HG02852 (cell line): ENCODE measurements at regions not wholly inside any gene's neighbourhood (a gene's known extent, or its start where the extent isn't known, plus 50 kb on each side); places are given as distances from the start of the nearest gene placed in this dataset.

ENCODE experiments used
- ATAC-seq: cut with Tn5 transposase; IDR thresholded peaks from one replicate; pipeline ENCODE4 v1.9.1; 2021; ENCODE audit warnings: mild to moderate bottlenecking, moderate library complexity; ENCODE audit not compliant: unreplicated experiment

DNA sequence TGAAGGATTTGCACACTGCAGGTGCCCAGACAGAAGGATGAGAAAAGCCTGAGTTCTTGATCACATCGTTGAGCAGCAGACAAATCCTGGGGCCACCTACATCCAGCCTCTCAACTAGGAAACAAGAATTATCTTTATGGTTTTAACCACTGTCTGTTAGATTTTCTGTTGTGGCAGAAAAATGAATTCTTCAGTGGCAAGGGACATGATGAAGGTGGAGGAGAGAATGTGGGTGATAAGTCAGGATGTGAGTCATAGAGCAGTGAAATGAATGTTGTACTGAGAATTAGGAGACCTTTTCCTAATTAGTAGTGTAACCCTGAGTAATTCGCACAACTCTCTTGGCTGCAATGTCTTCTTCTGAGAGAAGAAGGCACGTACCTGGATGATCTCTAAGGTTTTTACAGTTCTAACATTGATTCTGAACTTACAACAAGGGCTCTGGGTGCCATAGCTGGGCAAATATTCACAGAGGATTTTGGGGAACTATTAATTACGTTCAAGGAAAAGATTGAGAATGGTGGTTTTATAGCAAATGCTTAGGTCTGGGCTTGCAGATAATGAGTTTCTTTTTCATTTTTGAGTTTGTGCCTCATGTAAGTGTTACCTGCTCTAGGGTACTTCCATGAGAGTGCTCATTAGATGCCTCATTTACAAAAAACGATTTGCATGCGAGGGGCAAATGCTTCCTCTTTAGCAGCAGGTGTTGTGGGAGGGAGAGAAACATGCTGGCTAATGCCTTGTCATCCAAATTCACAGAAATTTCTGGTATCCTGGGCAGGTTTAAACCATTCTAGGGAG is 111.0 kb upstream of the KL start:
- ATAC-seq, result peak; percentile 84

DNA sequence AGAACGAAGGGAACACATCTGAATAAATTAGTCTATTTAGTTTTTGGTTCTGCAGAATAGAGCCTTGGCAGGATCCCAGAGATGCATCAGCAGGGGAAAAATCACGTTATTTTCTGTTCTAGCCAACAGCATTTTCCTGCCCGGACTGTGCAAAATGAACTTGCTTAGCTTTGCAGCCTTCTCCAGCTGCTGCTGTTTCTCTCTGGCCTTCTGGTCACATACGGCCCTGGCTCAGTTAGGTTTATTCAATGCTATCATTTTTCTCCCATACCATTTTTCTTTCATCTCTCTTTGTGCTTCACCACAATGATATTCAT is 110.4 kb upstream of the KL start:
- peak; percentile 15 for ATAC-seq

DNA sequence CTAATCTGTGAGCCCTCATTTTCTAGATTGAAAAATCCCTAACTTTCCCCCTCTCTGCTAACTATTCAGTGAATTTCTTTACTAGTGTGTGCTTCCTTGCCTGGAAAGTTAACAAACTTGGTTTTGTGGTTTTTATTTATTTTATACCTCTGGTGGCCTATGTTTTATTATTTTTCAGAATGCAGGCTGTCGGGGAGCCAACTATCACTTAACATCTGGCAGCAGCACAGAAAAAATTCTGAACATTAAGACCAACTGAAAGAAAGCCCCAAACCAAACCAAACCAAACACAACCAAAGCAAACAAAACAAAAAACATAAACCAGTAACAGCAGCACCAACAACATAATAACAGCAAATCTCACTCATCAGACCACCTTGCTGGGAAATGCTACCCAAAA is 109.0 kb upstream of the KL start:
- no peak for ATAC-seq

DNA sequence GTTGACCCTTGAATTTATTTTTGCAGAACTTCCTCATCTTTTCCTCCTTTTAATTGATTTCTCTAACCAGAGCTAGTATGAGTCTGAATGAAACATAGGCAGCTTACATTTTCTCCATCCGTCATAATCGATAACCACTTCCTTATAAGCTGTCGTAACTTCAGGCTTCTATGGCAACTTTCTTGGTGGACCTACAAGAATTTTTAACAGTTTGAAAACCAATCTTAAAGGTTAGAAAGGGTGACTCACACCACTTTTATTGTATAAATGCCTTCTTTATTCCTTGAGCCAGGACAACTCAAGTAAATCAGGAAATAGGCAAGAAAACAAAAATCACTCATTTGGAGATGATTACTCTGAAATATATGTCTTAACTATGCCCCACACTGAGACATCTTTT is 105.7 kb upstream of the KL start:
- ATAC-seq, result no peak

DNA sequence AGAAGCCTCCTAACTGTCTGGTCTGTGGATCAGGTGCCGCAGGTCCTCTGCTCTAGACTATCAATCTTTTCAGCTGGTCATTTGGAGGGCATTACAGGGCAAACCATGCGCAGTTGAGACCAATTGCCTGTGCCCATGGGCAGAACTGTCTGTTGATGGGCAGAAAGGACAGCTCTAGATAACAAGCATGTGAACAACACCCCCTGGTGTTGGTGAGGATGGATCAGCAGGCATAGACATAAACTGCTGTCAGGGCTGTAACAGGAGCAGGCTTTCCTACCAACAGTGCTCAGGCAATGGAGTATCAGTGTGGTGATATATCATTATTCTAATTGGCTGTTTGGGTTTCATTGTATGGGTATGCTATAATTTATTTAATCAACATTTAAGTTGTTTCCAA is 104.7 kb upstream of the KL start:
- peak; percentile 72 for ATAC-seq

DNA sequence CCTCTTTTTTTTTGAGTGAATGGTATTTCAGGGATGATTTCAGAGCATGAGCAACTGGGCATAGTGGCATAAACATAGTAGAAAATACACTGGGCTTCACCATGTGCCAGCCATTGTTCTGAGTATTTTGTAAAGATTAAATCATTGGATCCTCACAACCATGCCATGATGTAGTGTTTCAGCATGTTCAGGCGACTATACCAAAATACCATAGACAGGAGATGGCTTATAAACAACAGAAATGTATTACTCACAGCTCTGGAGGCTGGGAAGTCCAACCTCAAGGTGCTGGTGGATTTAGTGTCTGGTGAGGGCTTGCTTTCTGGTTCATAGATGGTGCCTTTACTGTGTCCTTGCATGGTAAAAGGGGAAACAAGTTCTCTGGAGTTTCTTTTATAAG is 101.5 kb upstream of the KL start:
- no peak for ATAC-seq

DNA sequence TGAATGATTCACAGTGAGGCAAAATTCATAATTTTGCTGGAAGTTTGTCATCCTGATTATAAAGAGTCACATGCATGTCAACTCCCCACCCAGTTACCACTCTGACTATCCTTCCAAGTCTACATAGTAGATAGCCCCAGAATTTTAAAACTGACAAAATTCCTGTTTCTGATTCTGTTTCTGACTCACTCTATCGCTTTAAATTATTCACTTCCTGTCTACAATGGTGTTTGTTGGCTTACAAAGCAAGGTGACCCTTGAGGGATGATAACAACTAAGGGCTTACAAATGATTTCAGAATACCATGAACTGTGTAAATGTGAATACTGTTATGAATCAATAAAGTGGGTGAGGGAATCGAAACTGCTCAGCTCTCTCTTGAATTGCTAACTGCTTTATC is 98.7 kb upstream of the KL start:
- ATAC-seq, result no peak

DNA sequence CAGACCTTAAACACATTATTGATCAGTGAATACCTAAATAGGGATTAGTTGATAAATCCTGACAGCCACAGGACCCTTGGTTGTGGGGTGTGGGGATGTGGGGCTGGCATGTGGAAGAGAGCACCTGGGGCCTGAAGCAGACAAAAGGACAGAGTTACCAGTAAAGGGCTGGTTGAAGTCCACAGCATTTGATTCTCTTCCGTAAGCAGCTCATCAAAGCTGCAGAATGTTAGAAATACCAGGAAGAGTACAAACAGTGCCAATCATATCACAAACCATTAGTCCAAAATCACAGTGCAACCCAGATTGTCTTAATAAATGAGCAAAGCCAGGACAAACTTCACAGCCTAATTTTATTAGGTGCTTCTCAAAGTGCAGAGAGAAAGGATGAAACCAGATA is 92.5 kb upstream of the KL start:
- ATAC-seq, result no peak

DNA sequence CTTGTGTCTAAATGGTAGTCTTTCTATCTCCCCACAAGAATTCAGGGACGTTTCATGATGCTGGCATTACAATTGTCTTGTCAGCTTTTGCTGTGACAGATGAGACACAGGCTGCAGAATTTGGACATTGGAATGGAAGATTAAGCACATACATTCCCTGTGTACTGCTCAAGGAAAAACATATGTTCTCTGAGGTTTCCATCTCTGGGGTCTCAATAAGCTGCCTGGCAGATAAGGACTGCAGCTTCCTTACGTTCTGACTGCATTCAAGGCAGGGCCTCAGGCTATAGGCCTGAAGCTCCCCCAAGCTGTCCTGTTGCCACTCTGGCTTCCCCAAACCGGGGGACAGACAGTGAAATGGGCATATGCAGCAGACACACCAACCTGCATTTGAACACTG is 91.3 kb upstream of the KL start:
- ATAC-seq, result no peak

DNA sequence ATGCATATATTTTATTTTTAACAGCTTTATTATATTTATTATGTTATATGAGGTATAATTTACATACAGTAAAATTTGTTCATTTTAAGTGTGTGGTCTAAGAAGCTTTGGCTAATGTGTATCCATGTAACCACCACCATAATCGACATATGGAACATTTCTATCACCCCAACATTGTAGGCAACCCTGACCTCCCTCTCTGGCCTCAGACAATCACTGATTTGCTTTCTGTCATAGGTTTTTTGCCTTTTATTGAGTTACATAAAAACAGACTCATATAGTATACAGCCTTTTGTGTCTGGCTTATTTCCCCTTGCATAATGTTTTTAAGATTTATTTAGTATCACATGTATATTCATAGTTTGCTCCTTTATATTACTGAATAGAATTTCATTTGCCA is 90.7 kb upstream of the KL start:
- ATAC-seq, result no peak

DNA sequence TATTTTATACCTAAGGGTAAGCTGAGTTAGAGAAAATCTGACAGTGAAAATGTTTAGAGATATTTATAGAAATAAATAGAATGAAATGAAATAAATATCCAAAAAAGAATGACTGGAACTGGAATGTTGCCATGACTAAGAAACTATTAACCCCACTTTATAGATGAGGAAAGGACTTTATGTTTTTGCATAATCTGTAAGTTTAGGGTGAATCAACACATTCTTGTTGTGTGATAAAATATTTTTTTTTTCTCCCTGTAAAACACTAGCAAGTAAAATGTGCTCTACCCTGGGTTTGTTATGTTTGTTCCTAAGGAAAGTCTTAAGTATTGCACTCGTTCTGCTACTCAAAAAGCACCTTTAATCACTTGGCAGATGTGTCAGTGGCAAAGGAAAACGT is 83.8 kb upstream of the KL start:
- ATAC-seq, result no peak

DNA sequence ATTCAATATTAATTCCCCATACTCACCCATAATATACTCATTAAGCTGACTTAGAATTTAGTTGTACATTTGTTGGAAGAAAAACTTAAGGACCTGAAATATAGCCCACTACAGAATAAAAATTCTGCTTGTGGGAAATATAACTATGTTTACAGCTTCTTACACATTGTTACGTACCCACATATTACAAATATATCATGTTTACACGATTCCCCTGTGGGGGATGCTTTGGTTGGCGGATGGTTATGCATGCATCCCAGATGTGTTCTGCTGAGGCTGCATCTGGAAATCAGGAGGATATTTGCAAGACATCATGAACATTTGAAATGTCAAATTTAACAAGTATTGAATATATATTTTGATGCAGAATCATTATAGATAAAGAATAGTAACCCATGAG is 79.5 kb upstream of the KL start:
- no peak for ATAC-seq

DNA sequence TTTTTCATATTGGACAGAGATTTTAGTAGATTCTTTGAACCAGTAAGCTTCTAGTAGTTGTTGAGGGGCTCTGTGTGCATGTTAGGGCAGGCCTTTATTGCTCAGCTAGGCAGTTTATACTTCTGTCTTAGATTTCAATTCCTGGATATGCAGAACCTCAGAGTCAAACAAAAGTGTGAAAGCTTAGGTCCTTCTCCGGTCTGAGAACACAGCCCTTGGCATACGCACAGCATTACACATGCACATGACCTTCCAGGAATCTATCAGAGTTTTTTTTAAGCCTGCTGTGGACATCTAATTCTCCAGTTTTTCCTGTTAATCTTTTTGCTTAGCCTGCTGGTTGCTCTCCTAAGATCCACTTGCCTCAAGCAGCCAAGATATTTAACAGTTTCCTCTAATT is 77.9 kb upstream of the KL start:
- ATAC-seq, result no peak

DNA sequence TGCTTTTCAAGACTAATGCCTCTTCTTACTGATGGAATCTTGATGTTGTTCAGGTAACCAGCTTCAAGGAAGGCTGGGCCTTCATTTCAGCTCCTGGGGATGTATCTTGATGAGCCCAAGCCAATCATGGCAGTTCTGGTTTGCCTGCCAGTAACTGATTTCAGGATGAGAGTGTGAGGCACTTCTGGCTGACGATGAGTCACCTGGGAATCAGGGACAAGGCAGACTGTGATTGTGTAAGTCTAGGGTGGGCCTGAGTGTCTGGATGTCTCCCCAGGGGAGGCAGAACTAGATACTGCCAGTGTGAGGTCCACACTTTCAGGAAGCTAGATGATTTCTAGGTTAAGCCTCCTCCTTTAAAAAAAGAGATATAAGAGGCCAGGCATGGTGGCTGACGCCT is 77.3 kb upstream of the KL start:
- ATAC-seq, result no peak

DNA sequence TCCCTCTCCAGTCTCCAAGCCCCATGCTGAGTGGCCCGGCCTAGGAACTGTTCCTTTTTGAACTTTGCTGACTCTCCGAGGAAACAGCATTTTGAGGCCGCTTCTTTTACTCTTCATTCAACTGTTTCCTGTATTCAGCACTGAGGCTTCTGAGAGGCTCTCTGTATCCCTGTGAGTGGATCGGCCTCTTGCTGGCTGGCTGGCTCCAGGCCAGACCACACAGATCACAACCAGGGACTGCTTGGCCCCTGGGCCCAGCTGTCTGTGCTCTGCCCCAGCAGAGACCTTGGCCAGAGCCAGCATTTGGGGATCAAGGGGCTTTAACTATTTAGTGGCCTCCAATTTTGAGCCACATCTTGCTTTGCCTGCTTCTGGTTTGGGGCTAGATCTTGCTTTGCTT is 75.6 kb upstream of the KL start:
- ATAC-seq, result peak; percentile 54

DNA sequence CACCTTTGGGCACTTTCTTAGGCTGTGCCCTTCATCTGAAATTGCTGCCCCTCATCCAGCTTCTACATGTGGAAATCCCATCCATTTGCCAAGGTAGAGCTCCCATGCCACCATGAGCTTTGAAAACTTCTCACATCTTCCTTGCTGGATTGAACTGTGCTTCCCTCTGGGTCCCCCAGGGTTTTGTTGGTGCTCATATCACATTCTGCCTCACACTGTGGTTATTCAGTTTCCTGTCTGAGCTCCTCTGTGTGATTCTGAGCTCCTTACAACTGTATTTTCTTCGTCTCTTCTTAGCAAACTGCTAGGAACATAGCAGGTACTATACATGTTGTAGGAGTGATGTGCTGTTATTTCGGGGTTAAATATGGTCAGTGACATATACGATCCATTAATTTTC is 74.9 kb upstream of the KL start:
- ATAC-seq, result no peak

DNA sequence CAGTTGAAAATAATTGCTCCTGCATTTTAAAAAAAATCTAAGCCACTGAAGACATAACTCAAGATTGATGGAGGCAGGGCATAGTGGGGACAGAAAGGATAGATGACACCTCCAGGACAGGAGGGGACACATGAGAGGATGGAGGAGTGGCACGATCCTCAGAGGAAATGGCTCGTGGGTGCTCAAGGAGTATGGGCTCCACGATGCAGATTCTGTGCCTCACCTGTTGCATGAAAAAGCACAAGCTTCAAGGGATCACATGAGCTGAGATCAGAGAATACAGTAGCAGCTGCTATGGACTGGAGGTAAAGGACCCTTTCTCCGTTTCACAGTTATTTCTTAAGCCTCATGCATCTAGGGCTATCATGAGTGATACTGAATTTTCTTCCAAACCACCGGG is 69.7 kb upstream of the KL start:
- no peak for ATAC-seq

DNA sequence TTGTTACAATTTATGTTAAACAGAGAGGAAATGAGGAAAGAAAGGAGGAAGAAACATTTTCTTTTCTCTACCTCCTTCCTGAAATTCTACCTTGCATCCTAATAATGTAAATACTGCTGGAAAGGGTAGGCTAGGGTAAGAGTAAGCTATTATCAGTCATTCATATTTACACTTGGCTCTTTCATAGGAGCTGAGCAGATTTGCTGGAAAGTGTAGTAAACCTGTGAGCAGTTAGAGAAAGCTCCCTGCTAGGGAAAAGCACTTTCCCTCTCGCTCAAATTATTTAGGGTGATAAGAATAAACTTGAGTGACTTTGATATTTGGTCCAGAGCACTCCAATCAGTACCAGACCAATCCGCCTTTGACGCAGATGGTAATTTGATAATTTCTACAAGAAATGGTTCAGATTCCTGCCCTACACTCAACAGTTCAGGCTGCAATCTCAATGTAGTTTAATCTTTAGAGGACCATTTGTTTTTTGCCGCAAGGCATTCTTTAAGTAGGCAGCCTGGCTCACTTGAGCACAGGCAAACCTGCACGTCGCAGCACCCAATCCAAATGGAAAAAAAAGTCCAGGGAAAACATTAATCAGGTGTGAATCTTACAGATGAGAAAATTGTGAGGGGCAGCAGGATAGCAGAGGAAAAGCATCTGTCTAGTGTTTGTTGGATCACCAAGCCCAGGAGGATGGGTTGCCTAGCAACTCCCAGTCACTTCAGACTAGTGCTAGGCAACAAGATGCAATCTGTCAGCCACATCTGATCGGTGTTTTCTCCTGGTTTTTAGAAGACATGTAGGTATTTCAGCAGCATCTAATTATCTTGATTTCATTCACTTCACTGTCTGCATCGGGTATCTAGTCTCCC is 68.6 kb upstream of the KL start:
- no peak for ATAC-seq

DNA sequence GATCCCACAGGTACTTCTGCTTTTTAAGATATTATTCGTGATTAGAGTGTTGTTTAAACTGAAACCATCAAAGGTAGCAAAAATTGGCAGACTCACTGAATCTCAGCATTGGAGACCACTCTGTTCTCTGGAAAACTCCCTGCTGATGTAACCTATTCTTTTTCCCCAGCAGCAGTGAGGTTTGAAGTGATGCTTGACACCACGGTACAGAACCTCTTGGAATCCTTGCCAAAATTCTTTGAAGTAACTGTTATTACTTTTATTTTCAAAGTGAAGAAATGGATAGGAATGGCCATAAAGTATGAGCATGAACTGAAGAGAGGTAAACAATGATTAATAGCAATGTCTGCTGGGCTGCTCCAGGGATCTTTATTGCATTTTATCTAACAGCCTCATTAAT is 66.4 kb upstream of the KL start:
- no peak for ATAC-seq

DNA sequence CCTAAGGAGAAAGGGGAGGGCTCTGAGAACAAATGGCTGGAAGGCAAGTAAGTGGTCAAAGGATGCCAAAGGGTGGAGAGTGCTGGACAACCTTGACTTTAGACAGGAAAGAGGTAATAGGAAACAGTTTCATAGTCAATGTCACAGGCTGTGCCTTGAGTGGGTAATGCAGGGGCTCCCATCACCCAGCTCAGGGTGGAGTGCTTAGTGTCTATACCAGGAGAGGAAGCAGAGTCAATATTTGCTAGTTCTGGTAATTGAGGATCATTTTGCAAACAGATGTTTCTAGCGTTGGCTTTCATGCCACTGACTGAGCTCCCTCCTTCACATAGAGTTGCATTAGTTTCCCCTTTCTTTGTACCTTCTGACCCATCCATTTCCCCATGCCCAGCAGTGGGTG is 64.6 kb upstream of the KL start:
- no peak for ATAC-seq

DNA sequence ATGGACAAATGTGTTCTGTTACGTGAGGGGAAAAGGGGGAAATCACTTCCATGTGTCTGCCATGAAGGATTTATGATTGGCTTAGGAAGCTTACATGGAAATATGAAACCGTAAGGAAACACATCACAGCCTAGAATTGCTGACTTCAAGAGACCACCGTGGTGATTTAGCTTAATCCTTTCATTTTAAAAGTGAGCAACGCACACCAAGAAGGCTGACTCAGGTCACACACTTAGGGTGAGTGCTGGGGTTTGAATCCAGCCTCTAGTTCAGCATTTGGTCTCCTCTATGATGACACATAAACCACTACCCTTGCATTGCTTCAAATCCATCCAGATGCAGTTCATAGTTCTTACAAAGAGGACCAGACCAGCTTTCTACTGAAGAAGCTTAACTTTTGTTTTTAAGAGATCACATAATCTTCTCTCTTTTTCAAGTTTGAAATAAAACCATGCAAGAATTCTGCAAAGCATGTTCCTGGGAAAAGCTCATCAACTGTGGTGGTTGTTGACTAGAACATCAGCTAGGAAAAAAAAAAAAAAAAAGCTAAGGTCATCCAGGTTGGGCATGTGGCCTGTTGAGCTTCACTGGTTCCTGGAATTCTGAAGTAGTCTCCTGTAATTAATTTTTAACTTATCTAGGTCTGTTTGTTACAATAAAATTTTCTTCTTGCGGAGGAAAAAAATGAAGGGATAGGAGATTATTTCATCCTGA is 60.2 kb upstream of the KL start:
- no peak for ATAC-seq

DNA sequence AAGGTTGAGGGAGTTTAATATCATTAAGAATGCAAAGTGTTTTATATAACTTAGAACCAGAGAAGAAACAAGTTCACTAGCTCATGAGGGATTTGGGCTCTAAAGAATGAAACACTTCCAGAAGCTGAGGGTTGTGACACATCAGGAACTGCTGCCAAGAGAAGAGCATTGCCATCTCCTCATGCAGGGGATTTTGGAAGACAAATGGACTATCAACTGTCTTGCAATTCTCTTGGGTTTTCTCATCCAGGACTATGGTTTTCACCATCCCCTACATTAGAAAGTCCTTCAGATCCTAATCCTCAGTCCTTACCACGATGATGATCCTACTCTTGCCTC is 59.7 kb upstream of the KL start:
- no peak for ATAC-seq
